GM12872 (cell line): ENCODE measurements at regions not wholly inside any gene's neighbourhood (a gene's known extent, or its start where the extent isn't known, plus 50 kb on each side); places are given as distances from the start of the nearest gene placed in this dataset.

Experiments used
- CTCF ChIP-seq: IDR thresholded peaks from 3 replicates; pipeline ENCODE4 v1.5.1; 2011; ENCODE audit warnings: low read depth, mild to moderate bottlenecking, low read length, moderate library complexity; ENCODE audit not compliant: insufficient read depth

- TF ChIP-seq CTCF = no peak
Observed at GRCh38 chr20:12566596-12566995, 442.2 kb upstream of the SPTLC3 start.

GRCh38 chr20:12570371-12570770 lies 438.4 kb upstream of the SPTLC3 start:
- TF ChIP-seq CTCF = 0 out of 3 replicates have a peak, but pooled peaks have one; percentile 22

GRCh38 chr20:12573442-12573841 lies 435.3 kb upstream of the SPTLC3 start:
- TF ChIP-seq CTCF = no peak

- TF ChIP-seq CTCF = no peak
Observed at GRCh38 chr20:12575352-12576095, 433.2 kb upstream of the SPTLC3 start.

- no peak for TF ChIP-seq CTCF
Observed at GRCh38 chr20:12577213-12577612, 431.6 kb upstream of the SPTLC3 start.

GRCh38 chr20:12581644-12582289 lies 427.0 kb upstream of the SPTLC3 start:
- no peak for TF ChIP-seq CTCF

- no peak for TF ChIP-seq CTCF
Observed at GRCh38 chr20:12591949-12592470, 416.8 kb upstream of the SPTLC3 start.
